ENCODE measurements at regions not wholly inside any gene's neighbourhood (a gene's known extent, or its start where the extent isn't known, plus 50 kb on each side); places are given as distances from the start of the nearest gene placed in this dataset.
A peak's percentile ranks its signal among the peaks of the same experiment; 100 is the strongest.
"Not testable (repeated sequence)": the region's sequence is repeated elsewhere in the genome, so short reads cannot be mapped to it uniquely, and the experiment has no call there.

DNA sequence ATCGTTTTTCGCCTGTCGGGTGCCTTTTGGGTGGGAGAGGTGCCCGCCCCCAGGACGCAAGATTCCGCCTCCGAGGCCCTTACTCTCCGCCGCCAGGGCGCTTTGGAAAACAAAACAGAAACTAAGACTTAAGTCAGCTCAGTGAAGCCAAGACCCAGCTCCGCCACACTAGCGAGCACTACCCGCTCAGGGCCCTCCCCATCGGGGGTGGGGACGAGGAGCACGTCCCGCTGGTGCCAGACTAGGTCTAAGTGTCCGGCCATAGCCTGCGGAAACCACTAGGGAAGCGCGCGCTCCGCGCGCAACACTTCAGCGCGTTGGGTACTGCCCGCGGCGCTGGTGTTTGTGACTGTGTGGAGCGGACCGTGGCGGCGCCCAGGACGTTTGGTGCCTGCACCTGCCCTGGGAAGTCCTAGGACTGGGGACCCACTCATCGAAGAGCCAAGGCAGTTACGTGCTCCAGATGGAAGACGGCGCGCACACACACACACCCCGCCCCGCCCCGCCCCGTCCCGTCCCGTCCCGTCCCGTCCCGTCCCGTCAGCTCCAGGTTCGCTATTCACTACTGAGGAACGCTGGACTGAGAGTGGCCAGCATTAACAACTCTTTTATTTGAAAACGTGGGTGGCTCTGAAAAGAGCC lies 57.6 kb upstream of the BOLA1 start:
- DNase-seq: not testable (repeated sequence)

DNA sequence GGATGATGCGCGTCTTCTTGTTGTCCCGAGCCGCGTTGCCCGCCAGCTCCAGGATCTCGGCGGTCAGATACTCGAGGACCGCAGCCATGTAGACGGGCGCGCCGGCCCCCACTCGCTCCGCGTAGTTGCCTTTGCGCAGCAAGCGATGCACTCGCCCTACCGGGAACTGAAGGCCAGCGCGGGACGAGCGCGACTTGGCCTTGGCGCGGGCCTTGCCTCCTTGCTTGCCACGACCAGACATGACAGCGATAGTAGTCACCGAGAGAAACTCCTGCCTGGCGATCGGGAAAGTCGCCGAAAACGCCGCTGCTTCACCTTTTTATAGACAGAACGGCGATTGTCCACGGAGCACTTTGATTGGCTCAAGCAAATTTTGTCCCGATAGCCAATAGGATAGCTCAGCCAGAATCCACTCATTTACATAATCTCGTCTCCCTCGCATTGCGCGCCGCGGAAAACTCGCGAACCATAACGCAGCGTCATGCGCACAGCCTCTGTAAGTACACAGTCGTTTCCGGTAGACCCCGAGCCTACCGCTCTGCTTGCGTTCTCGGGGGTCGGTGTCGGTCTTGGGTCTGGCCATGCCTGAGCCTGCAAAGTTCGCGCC lies 56.8 kb upstream of the BOLA1 start:
- DNase-seq: not testable (repeated sequence)

DNA sequence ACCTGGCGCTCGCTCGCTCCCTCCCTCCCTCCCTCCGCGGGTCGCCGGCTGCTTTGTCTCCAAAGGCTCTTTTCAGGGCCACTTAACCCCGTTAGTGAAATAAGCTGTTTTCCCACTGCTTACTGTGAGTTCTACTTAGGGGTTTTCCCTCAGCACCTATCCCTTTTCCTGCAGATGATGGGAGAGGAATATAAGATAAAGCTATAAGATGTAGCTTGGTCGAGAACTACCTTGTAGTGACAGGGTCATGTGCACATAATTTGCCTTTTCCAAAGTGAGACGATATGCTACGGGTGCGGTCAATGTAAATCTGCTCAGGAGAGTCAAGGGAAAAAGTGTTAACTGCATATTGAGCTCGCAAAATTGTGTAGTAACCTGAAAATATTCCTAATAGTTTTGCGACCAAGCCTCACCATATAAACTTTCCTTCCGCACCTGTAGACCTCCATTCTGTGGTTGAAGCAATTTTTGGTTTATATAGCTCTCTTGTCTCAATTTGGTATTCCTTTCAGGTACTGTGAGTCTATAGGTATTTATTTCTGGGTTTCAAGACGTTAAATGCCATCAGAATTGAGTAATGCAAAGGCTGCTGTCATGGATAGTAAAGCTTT lies 55.8 kb upstream of the BOLA1 start:
- DNase-seq: no peak

DNA sequence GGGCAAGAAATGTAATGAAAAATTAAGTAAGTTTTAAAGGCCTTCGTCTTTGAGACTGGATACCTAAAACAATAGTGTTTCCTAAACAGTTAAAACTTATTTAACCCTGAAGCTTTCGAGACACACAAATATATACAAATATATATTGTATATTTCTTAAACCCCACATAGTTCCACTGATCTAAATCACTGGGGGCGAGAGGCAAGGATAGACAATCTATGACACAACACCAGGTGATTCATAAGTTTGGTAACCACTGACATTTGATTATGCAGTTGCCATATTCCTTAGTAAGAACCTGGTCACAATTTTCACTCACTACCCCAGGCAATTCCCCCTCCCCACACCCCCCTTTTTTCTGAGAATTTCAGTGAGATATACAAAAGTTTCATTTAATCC lies 55.3 kb upstream of the BOLA1 start:
- peak; percentile 24 for DNase-seq

DNA sequence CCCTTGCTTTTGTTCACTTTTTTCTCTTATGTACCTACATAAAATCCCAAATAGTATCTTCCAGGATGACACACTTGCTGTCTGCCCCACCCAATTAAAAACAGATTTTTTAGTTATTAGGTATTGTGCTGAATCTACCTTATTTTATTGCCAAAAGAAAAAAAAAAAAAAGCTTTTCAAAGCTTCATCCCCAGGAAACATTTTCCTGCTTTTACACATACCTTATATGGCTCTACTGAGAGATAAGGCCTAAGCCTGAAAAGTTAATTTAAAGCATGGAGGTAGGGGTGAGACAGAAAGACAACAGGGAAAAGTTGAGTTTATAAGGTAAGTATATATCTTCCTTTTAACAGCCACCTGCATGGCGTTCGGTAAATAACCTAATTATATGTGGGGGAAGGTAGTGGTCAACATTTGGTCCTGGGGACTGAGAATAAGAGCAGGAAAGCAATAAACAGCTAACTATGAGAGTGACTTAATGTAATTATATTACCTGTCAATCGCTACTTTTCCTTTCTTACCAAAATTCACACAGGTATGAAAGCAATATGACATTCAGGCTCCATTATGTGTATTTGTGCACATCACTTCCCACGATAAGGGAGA lies 54.6 kb upstream of the BOLA1 start:
- DNase-seq: no peak

DNA sequence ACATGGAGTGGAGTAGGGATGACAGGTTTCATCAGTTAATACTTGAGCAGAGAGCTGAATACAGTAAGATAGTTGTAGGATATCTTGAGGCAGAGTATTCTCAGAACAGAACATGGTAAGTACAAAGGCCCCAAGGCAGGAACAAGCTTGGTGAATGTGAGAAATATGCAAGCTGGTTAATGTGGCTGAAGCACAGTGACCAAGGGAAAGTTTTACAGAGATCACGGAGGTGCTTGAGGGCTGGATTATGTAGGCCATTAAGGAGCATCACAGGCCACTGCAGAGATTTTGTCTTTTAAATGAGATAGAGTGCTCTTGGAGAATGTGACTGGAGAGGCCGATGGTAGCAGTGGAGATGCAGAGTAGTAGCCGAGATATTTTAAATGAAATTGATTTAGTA lies 54.0 kb upstream of the BOLA1 start:
- DNase-seq: no peak

DNA sequence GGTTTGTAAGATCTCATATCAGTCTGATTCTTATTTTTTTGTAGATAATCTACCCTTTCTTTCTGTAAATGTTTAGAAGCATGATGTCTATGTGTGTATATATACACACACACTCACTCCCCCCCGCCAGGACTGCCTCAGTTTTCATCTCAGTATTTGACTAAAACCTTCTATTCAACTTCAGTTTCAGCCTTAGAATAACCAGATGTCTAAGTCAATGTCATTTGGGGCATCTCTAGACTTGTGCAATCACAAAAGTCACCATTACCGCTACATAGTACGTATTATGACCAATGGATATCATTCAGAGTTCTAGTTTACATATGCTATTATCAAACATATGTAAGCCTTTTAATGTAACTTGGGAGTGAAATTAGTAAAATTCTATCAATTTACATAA lies 53.3 kb upstream of the BOLA1 start:
- DNase-seq: no peak

DNA sequence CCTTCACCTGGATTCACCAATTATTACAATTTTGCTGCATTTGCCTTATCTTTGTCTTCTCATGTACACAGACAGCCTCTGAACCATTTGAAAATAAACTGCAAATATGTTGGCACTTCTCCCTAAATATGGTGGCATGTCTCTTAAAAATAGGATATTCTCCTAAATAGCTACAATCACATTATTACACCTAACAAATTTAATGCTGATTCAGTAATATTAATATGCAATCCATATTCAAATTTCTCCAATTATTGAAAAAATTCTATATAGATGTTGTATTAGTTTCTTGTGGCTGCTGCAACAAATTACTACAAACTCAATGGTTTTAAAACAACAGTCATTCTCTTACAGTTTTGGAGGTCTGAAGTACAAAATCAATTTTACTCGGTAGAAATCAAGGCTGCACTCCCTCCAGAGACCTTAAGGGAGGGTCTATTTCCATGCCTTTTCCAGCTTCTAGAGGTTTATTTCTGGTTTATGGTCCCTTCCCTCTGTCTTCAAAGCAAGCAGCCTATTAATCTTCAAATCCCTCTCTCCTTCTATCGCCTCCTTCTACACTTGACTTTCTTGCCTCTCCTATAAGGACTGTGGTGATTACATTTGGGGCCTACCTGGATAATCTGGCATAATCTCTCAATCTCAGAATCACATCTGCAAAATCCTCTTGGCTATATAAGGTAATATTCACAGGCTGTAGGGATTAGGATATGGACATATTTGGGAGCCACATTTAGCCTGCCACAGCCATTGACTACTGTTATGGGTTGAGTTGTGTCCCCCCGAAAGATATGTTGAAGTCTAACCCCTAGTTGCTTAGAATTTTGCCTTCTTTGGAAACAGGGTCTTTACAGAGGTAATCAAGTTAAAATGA lies 52.5 kb upstream of the BOLA1 start:
- no peak for DNase-seq

DNA sequence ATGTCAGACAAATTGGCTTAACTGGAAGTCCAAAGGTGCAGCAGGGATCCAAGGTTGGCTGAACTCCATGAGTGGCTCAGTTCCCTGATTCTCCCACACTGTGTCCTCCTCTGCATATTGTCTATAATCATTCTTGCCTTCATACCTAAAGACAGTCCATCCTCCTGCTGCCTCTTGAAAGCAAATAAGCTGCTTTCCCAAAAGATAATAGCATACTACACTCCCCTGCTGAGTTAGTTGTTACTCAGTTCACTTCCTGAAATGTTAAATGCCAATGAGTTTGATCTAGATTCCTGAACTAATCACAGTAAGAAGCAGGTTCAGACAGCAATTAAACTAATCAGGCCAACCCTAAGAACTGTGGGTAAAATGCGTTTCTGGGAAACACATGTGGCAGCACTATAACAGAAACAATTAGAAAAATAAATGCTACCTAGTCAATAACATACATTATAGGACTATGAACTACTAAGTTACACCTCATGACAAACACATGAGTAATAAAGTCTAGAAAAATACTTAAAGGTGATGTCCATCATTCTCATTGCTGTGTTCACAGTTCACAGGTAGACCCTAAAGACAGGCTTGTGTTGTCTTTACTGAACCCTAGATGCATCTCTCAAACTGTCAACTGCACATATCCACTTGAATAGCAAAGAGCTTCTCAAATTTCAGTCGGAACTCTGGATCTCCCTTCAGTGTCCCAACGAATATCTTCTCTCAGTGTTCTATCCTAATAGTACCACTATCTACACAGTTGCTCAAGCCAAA lies 50.8 kb upstream of the BOLA1 start:
- peak; percentile 1 for DNase-seq

DNA sequence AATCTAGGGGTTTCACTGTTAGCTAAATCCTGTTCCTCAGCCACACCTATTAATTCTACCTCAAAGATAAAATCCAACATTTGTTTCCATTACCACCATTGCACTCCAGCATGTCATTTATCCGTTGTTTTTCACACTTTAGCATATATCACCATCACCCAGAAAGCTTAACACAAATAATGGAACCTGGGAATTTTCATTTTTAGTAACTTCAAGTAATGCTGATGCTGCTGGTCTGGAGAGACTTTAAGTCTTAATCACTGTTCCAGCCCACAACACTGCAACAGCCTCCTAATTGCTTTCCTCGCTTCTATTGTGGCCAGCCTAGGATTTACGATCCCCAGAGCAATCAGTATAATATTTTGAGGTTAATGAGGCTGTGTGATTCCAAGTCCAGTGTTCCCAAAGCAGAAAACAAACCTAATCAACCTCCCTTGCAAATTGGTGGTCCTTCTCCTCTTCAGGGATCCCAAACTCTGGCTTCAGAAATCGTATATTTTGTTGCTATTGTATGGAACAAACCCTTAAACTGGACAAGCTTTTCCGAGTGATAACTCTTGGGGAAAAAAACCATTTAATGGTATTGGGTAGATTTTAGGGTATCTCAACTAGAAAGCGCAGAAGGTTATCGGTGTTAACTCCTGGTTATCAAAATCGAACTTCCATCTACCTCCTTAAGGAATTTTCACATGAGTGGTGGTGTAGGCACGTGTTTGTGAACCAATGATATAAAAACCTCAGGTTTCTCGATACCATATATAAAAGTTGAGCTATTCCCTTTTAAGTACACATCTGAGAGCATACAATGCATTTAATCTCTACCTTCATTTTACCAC lies 50.0 kb upstream of the BOLA1 start:
- no peak for DNase-seq
